ENCODE measurements at regions not wholly inside any gene's neighbourhood (a gene's known extent, or its start where the extent isn't known, plus 50 kb on each side); places are given as distances from the start of the nearest gene placed in this dataset.
A peak's percentile ranks its signal among the peaks of the same experiment; 100 is the strongest.

DNA sequence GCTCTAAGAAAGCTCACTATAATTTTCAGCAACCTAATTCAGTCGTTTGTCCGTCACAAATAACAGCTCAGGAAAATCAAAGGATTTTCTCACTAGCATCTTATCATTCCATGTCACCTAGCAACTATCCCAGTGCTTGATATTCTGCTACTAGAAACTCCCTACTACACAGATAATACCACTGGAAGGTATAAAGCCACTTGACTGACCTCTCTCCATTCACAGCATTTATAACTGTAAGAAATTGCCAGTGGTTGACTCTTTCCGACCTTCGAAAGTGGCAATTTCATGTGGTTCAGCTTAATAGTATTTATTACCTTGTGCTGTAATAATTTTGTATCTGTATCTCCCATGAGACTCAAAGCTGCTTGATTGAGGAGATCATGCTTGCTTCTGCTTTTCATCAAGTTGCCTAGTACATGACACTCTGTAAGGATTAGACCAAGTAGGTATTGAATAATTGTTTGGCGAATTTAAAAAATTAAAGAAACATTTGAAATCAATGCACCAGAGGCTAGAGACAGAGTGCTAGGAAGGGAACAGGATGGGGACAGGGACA lies 79.6 kb upstream of the TACR1 start:
- Histone ChIP-seq H3K9me3 (ENCODE audit: insufficient read depth, low read depth) (no peaks in the 10 kb centered on the region), H3K4me1 (replicated peaks; ENCODE audit: insufficient read depth) (peaks cover 14% of the 10 kb centered on the region), H4K20me1 (ENCODE audit: insufficient read depth) (no peaks in the 10 kb centered on the region), H3K27me3 (ENCODE audit: insufficient read depth, low read depth) (no peaks in the 10 kb centered on the region), H3K27ac (no peak overlapping the region), H3F3A (ENCODE audit: insufficient read depth, low read depth) (no peaks in the 10 kb centered on the region), H3K36me3 (ENCODE audit: low read depth) (0 out of 2 replicates have a peak, but pooled peaks cover 3% of the 10 kb centered on the region), H3K4me3 (no peak overlapping the region), H3K79me2 (ENCODE audit: low read depth) (no peaks in the 10 kb centered on the region), H2AFZ (no peak overlapping the region), H3K4me2 (no peak overlapping the region), H3K9me2 (ENCODE audit: insufficient read depth) (no peaks in the 10 kb centered on the region)
- intact Hi-C loops (cut with micrococcal nuclease; ENCODE audit: unreplicated experiment): no loop called here
- ChIA-PET POLR2A (ENCODE audit: unreplicated experiment) (no interaction called here), CTCF (no interaction called here)
- TF ChIP-seq EZH2 (IDR thresholded peaks at IDR 0.05; ENCODE audit: low read depth): no peak
- TF ChIP-seq, protein P1, sequence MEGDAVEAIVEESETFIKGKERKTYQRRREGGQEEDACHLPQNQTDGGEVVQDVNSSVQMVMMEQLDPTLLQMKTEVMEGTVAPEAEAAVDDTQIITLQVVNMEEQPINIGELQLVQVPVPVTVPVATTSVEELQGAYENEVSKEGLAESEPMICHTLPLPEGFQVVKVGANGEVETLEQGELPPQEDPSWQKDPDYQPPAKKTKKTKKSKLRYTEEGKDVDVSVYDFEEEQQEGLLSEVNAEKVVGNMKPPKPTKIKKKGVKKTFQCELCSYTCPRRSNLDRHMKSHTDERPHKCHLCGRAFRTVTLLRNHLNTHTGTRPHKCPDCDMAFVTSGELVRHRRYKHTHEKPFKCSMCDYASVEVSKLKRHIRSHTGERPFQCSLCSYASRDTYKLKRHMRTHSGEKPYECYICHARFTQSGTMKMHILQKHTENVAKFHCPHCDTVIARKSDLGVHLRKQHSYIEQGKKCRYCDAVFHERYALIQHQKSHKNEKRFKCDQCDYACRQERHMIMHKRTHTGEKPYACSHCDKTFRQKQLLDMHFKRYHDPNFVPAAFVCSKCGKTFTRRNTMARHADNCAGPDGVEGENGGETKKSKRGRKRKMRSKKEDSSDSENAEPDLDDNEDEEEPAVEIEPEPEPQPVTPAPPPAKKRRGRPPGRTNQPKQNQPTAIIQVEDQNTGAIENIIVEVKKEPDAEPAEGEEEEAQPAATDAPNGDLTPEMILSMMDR (conservative IDR thresholded peaks at IDR 0.05): no peak
- BruUV-seq (replicated peaks): no TSS peak
- no peak for DNase-seq

DNA sequence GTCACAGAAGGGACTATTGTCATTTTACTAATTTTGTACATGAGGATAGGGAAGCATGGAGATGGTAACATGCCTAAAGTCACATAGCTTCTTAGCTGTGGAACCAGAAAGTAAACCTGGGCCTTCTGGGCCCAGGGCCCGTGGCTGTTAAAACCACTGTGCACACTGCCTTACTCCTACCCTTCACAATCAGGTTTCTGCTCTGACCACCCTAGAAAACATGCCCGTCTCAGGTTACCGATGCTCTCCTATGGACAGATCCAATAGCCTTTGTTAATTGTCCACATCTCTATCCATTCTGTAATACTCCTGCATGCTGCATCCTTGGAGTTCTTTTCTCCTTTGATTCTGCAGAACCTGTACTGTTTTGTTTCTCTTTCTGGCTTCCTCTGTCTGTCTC lies 79.0 kb upstream of the TACR1 start:
- Histone ChIP-seq H4K20me1 (ENCODE audit: insufficient read depth) (no peaks in the 10 kb centered on the region), H3K4me2 (no peak overlapping the region), H3K27me3 (ENCODE audit: insufficient read depth, low read depth) (no peaks in the 10 kb centered on the region), H3K9me2 (ENCODE audit: insufficient read depth) (no peaks in the 10 kb centered on the region), H3F3A (ENCODE audit: insufficient read depth, low read depth) (no peaks in the 10 kb centered on the region), H3K4me3 (no peak overlapping the region), H3K79me2 (ENCODE audit: low read depth) (no peaks in the 10 kb centered on the region), H3K27ac (no peak overlapping the region), H3K9me3 (ENCODE audit: insufficient read depth, low read depth) (no peaks in the 10 kb centered on the region), H3K36me3 (ENCODE audit: low read depth) (0 out of 2 replicates have a peak, but pooled peaks cover 3% of the 10 kb centered on the region), H2AFZ (no peak overlapping the region), H3K4me1 (replicated peaks; ENCODE audit: insufficient read depth) (peaks cover 14% of the 10 kb centered on the region)
- TF ChIP-seq EZH2 (IDR thresholded peaks at IDR 0.05; ENCODE audit: low read depth): no peak
- TF ChIP-seq, protein P1 (conservative IDR thresholded peaks at IDR 0.05): no peak
- DNase-seq: no peak
- ChIA-PET CTCF (no interaction called here), POLR2A (ENCODE audit: unreplicated experiment) (no interaction called here)
- no TSS peak for BruUV-seq (replicated peaks)
- intact Hi-C loops (cut with micrococcal nuclease; ENCODE audit: unreplicated experiment): no loop called here

DNA sequence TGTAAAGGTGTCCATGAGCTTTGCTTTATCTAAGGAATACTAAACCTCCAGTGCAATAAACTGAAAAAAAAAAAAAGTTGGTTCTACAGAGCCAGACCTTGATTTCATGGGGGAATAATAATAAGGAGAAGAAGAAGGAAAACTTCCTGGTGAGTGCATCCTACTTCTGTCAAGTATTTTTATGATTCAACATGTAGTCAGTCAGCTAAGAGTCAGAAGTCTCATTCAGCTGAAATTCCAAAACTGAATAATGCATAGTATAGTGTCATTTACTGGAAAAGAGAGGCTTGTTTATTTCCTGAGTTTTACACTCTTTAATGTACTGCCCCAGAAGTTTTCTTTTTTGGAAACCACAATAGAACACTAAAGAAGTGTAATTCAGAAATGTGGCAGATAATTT lies 77.8 kb upstream of the TACR1 start:
- H3F3A ChIP-seq (ENCODE audit: insufficient read depth, low read depth): no peaks in the 10 kb centered on the region
- peak overlapping the region; percentile 26; the same call in 1 of the 2 replicates for H3K4me2 ChIP-seq
- POLR2A ChIA-PET (ENCODE audit: unreplicated experiment): interaction anchor here (0.5 kb wide), 1 partner anchor 21 kb away, joined by 3 read pairs; no protein-coding TSS in a partner anchor
- no peaks in the 10 kb centered on the region for H3K79me2 ChIP-seq (ENCODE audit: low read depth)
- intact Hi-C loops (cut with micrococcal nuclease; ENCODE audit: unreplicated experiment): no loop called here
- H3K9me3 ChIP-seq (ENCODE audit: insufficient read depth, low read depth): no peaks in the 10 kb centered on the region
- no TSS peak for BruUV-seq (replicated peaks)
- no peak overlapping the region for H2AFZ ChIP-seq
- no peak for TF ChIP-seq EZH2 (IDR thresholded peaks at IDR 0.05; ENCODE audit: low read depth)
- TF ChIP-seq, protein P1 (conservative IDR thresholded peaks at IDR 0.05): no peak
- no peaks in the 10 kb centered on the region for H3K27me3 ChIP-seq (ENCODE audit: insufficient read depth, low read depth)
- no peak overlapping the region for H3K27ac ChIP-seq
- CTCF ChIA-PET: no interaction called here
- DNase-seq: no peak
- H4K20me1 ChIP-seq (ENCODE audit: insufficient read depth): no peaks in the 10 kb centered on the region
- H3K4me1 ChIP-seq (replicated peaks; ENCODE audit: insufficient read depth): peaks cover 14% of the 10 kb centered on the region
- H3K4me3 ChIP-seq: no peak overlapping the region
- H3K9me2 ChIP-seq (ENCODE audit: insufficient read depth): no peaks in the 10 kb centered on the region
- 0 out of 2 replicates have a peak, but pooled peaks cover 3% of the 10 kb centered on the region for H3K36me3 ChIP-seq (ENCODE audit: low read depth)

Data from PC-9 (cell line).